A673 (cell line): ENCODE measurements at regions not wholly inside any gene's neighbourhood (a gene's known extent, or its start where the extent isn't known, plus 50 kb on each side); places are given as distances from the start of the nearest gene placed in this dataset.

ENCODE experiments used
- BruUV-seq: library from RNA; stranded (reverse); fragments of 400-500 nt; replicated peaks from 2 replicates; lab custom pipeline; 2021; lab: Mats Ljungman, UMichigan
- CTCF ChIA-PET: fragments of 300-600 bp; sonication (Branson Sonifier 250); formaldehyde crosslinking; loops from one replicate; lab custom pipeline; 2022; ENCODE audit warnings: antibody characterized with exemption; lab: Charles Lee
- POLR2A ChIA-PET: fragments of 300-600 bp; sonication (Branson Sonifier 250); formaldehyde crosslinking; loops from one replicate; lab custom pipeline; 2022; ENCODE audit warnings: antibody characterized with exemption; ENCODE audit not compliant: low non-redundant PET; lab: Charles Lee
- DNase-seq: peaks from one replicate; pipeline ENCODE4 v3.0.0-alpha.2; 2015; ENCODE audit warnings: low spot score
- H3K27ac ChIP-seq: fragments of 200-600 bp; sonication (generic); 2 replicates; pipeline ENCODE4 v1.5.1; 2016; ENCODE audit warnings: mixed run types, low read depth, mild to moderate bottlenecking, mixed read lengths, antibody characterized with exemption, low read length; ENCODE audit not compliant: poor library complexity, severe bottlenecking
- H3K27me3 ChIP-seq: fragments of 200-600 bp; sonication (generic); replicated peaks from 2 replicates; pipeline ENCODE4 v1.6.1; 2017; ENCODE audit warnings: mixed run types, low read depth, mild to moderate bottlenecking, mixed read lengths, antibody characterized with exemption, low read length; ENCODE audit not compliant: insufficient read depth, poor library complexity
- H3K36me3 ChIP-seq: fragments of 200-600 bp; sonication (generic); 2 replicates; pipeline ENCODE4 v1.6.1; 2016; ENCODE audit warnings: mixed run types, mild to moderate bottlenecking, mixed read lengths, antibody characterized with exemption, low read length; ENCODE audit not compliant: insufficient read depth, poor library complexity, severe bottlenecking
- H3K4me1 ChIP-seq: fragments of 200-600 bp; sonication (generic); 2 replicates; pipeline ENCODE4 v1.6.1; 2017; ENCODE audit warnings: mixed run types, mild to moderate bottlenecking, mixed read lengths, antibody characterized with exemption, low read length; ENCODE audit not compliant: insufficient read depth, poor library complexity, severe bottlenecking
- H3K4me3 ChIP-seq: fragments of 200-600 bp; sonication (generic); 2 replicates; pipeline ENCODE4 v1.5.1; 2016; ENCODE audit warnings: low read depth, mixed run types, mild to moderate bottlenecking, mixed read lengths, low read length; ENCODE audit not compliant: poor library complexity, severe bottlenecking
- H3K9me3 ChIP-seq: fragments of 200-600 bp; sonication (generic); 2 replicates; pipeline ENCODE4 v1.6.1; 2016; ENCODE audit warnings: mixed run types, low read depth, mild to moderate bottlenecking, mixed read lengths, antibody characterized with exemption, low read length; ENCODE audit not compliant: poor library complexity, severe bottlenecking
- EZH2 ChIP-seq: fragments of 200-600 bp; sonication (generic); IDR thresholded peaks from 2 replicates; pipeline ENCODE4 v1.6.1; 2017; ENCODE audit warnings: borderline replicate concordance, low read depth, mild to moderate bottlenecking, mixed read lengths, antibody characterized with exemption, low read length; ENCODE audit not compliant: poor library complexity, severe bottlenecking
- intact Hi-C: fragments of 100-400 bp; cut with micrococcal nuclease; formaldehyde crosslinking; loops from one replicate; pipeline ENCODE4 v1.10.0; 2022; ENCODE audit not compliant: unreplicated experiment
- TF ChIP-seq, protein P1 (sequence below): fragments of 300-800, 200-600 bp; sonication (generic); conservative IDR thresholded peaks from 2 replicates; pipeline ENCODE4 v1.5.1; 2017; ENCODE audit warnings: low read depth, mild to moderate bottlenecking, antibody characterized with exemption, low read length, moderate library complexity, mixed read lengths

DNA sequence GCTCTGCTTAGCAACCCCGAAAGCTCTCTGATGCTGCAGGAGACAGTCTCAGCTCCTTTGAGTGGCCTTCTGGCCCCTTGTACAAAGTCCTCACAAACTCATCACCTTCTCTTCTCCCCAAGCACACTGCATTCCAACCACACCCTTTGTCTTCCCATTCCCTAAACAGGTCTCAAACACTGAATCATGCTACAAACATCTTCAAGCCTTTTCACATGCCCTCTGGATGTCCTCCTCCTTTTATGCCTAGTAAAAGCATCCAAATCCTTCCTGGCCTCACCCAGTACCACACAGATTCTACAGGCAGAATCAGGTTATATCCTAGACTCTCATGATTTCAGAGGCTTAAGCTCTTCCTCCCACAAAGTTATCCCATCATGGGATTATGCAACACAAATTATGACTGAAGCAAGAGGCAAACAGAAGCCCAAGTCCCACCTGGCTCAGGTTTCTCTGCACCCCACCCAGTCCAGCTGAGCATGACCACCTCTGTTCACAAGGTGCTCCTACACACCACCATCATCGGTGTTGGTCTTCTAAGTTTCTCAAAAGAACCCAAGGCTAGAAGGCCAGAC, 61.4 kb upstream of the PCED1B start:
- BruUV-seq = no TSS peak
- no peak for DNase-seq
- Histone ChIP-seq H3K27me3 (no peaks in the 10 kb centered on the region), H3K9me3 (no peaks in the 10 kb centered on the region), H3K4me1 (peaks cover 11% of the 10 kb centered on the region), H3K36me3 (no peaks in the 10 kb centered on the region), H3K4me3 (no peak overlapping the region), H3K27ac (no peak overlapping the region)
- TF ChIP-seq EZH2 = no peak
- TF ChIP-seq, protein P1, sequence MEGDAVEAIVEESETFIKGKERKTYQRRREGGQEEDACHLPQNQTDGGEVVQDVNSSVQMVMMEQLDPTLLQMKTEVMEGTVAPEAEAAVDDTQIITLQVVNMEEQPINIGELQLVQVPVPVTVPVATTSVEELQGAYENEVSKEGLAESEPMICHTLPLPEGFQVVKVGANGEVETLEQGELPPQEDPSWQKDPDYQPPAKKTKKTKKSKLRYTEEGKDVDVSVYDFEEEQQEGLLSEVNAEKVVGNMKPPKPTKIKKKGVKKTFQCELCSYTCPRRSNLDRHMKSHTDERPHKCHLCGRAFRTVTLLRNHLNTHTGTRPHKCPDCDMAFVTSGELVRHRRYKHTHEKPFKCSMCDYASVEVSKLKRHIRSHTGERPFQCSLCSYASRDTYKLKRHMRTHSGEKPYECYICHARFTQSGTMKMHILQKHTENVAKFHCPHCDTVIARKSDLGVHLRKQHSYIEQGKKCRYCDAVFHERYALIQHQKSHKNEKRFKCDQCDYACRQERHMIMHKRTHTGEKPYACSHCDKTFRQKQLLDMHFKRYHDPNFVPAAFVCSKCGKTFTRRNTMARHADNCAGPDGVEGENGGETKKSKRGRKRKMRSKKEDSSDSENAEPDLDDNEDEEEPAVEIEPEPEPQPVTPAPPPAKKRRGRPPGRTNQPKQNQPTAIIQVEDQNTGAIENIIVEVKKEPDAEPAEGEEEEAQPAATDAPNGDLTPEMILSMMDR = no peak
- CTCF ChIA-PET = no interaction called here
- intact Hi-C loops = no loop called here
- POLR2A ChIA-PET = interaction anchor here (0.6 kb wide), 1 partner anchor 966 kb away, joined by 8 read pairs; no protein-coding TSS in a partner anchor

DNA sequence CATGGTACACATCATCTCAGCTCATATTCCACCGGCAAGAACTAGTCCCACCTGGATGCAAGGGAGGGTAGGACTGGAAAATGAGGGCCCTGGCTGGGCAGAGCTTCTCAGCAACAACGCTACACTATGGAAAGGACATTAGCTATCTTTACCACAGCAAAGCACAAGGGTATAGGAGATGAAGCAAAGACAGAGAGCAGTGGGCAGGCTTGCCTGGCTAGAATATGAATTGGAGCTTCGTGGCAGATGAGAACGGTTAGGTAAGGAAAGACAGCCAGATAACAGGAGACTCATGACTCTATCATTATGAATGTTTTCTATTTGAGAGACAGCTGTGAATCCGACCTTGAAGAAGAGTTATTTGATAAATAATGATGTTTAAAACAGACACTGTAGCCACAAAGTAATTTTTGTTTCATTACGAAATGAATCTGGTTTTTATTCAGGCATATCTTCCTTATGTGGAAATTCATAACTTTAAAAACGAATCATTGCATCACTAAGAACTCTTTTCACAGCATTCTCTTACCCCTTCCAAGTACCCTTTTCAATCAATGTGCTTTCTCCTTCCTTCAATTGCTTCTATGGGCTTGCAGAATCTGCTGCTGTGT, 59.1 kb upstream of the PCED1B start:
- DNase-seq = no peak
- H3K27ac ChIP-seq = peak overlapping the region; percentile 27
- TF ChIP-seq, protein P1 = no peak
- TF ChIP-seq EZH2 = no peak
- H3K4me3 ChIP-seq = no peak overlapping the region
- CTCF ChIA-PET = interaction anchor here (1.4 kb wide), 1 partner anchor 345 kb away, joined by 9 read pairs; no protein-coding TSS in a partner anchor
- H3K4me1 ChIP-seq = peaks cover 11% of the 10 kb centered on the region
- no peaks in the 10 kb centered on the region for H3K9me3 ChIP-seq
- BruUV-seq = no TSS peak
- intact Hi-C loops = loop anchor here (2.0 to 10.0 kb wide), 5 partner anchors 88 to 948 kb away; no protein-coding TSS in a partner anchor
- no peaks in the 10 kb centered on the region for H3K27me3 ChIP-seq
- H3K36me3 ChIP-seq = no peaks in the 10 kb centered on the region
- POLR2A ChIA-PET = no interaction called here

DNA sequence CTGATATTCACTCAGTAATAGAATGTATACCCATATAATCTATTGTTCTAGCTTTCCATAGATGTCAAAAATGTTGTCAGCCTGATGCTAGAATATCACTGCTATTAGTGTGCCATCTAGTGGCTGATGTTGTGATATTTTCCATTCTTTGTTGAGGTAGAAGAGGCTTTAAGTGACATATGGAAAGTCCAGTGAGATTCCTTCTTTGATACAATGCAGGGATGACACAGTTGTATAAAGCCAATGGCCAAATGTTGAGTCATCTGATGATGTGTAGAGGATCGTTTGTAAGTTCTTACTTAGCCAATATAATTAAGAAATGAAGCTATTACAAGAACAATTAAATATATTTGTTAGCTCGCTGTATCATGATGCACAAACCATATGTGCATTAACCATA, 58.1 kb upstream of the PCED1B start:
- Histone ChIP-seq H3K27me3 (no peaks in the 10 kb centered on the region), H3K36me3 (no peaks in the 10 kb centered on the region), H3K27ac (no peak overlapping the region), H3K4me3 (no peak overlapping the region), H3K4me1 (peaks cover 11% of the 10 kb centered on the region), H3K9me3 (no peaks in the 10 kb centered on the region)
- DNase-seq = peak; percentile 86
- TF ChIP-seq EZH2 = no peak
- TF ChIP-seq, protein P1 = peak; percentile 75
- CTCF ChIA-PET = interaction anchor here (0.6 to 1.5 kb wide), 11 partner anchors 11 to 949 kb away, joined by 3 to 10 read pairs (median 5); no protein-coding TSS in a partner anchor
- no TSS peak for BruUV-seq
- intact Hi-C loops = loop anchor here (2.0 to 10.0 kb wide), 5 partner anchors 89 to 948 kb away; no protein-coding TSS in a partner anchor
- POLR2A ChIA-PET = no interaction called here
